Esophagus squamous epithelium (tissue), 4 donors: ENCODE measurements at regions not wholly inside any gene's neighbourhood (a gene's known extent, or its start where the extent isn't known, plus 50 kb on each side); places are given as distances from the start of the nearest gene placed in this dataset.

Source experiments
- CTCF ChIP-seq, 6 experiments: fragments of 450-650 bp in 4 of 6; fragments of 200-600 bp in 2 of 6; sonication (generic) in 2 of 6; IDR thresholded peaks; one replicate each; pipeline ENCODE4 v1.5.1; 2016 to 2019; ENCODE audit warnings: antibody characterized with exemption in 6 of 6, mild to moderate bottlenecking in 4 of 6, moderate library complexity in 4 of 6
- POLR2A ChIP-seq, 4 donors: fragments of 450-650 bp; IDR thresholded peaks; one replicate each; pipeline ENCODE4 v1.6.1; 2017; ENCODE audit warnings: antibody characterized with exemption in 4 of 4, mild to moderate bottlenecking in 4 of 4, moderate library complexity in 3 of 4

DNA sequence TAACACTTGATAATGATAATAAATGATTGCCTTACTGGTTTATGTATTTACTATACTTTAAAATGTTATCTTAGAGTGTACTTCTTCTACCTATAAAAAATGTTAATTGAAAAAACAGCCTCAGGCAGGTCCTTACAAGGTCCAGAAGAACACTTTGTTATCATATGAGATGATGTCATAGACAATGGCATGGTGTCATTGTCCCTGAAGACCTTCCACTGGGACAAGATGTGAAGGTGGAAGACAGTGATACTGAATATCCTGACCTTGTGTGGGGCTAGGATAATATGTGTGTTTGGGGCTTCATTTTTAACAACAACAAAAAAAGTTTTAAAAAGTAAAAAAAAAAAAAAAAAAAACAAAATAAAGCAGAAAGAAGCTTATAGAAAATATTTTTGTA lies 342.2 kb upstream of the KYNU start:
- TF ChIP-seq CTCF (IDR thresholded peaks at IDR 0.05) (no peak), POLR2A (IDR thresholded peaks at IDR 0.05) (no peak)
